GM12865 (cell line): ENCODE measurements at regions not wholly inside any gene's neighbourhood (a gene's known extent, or its start where the extent isn't known, plus 50 kb on each side); places are given as distances from the start of the nearest gene placed in this dataset.

ENCODE experiments used
- DNase-seq: peaks from one replicate; pipeline ENCODE4 v3.0.0; 2010; ENCODE audit warnings: low read depth
- H3K4me3 ChIP-seq: 2 replicates; pipeline ENCODE4 v1.5.1; 2011; ENCODE audit warnings: mild to moderate bottlenecking, low read depth, low read length, control low read depth
- TF ChIP-seq, protein P1 (sequence below): IDR thresholded peaks from 2 replicates; pipeline ENCODE4 v1.5.1; 2011; ENCODE audit warnings: low read length, control low read depth, low read depth, inconsistent platforms; ENCODE audit not compliant: insufficient read depth; ENCODE audit errors: missing control alignments

DNA sequence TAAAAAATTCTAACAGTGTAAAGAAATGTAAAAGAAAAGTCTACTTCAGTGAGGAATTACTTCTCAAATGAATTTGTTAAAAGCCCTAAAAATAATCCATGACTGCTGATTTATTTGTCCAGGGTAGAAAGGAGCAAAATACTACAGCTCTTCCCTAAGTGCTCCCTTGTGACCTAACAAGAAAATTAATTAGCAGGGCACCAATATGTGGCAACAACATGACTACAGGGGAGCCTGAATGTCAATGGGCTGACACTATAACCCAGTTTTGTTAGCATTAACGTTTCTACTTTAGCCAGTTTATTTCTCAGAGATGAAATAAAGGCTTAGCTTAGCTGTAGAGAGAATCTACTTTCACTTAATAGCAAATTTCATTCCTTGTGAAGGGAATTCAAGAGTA, 918.9 kb upstream of the EPHA5 start:
- TF ChIP-seq, protein P1, sequence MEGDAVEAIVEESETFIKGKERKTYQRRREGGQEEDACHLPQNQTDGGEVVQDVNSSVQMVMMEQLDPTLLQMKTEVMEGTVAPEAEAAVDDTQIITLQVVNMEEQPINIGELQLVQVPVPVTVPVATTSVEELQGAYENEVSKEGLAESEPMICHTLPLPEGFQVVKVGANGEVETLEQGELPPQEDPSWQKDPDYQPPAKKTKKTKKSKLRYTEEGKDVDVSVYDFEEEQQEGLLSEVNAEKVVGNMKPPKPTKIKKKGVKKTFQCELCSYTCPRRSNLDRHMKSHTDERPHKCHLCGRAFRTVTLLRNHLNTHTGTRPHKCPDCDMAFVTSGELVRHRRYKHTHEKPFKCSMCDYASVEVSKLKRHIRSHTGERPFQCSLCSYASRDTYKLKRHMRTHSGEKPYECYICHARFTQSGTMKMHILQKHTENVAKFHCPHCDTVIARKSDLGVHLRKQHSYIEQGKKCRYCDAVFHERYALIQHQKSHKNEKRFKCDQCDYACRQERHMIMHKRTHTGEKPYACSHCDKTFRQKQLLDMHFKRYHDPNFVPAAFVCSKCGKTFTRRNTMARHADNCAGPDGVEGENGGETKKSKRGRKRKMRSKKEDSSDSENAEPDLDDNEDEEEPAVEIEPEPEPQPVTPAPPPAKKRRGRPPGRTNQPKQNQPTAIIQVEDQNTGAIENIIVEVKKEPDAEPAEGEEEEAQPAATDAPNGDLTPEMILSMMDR, result no peak
- no peak overlapping the region for H3K4me3 ChIP-seq
- DNase-seq, result no peak

DNA sequence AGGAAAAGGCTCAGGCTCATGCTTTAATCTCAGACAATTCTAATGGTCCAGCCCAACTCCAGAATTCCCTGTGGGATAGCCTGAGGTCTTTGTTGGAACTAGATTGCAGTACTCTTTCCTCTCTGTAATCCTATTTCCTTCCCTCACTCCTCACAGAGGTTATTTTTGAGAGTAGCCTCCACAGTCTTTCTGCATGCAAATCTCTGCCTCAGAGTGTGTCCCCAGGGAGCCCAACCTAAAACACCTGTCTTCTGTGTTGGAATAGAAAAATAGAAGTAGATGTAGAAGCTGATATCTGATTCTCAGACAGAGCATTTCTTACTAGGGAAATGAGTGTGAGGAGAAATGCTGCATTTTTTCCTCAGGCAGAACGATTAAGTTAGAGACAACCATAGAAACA, 915.5 kb upstream of the EPHA5 start:
- DNase-seq, result no peak
- H3K4me3 ChIP-seq, result no peak overlapping the region
- TF ChIP-seq, protein P1, result no peak

- TF ChIP-seq, protein P1, result no peak
- H3K4me3 ChIP-seq, result no peak overlapping the region
- no peak for DNase-seq
Observed at GRCh38 chr4:66577922-66578321, 907.6 kb upstream of the EPHA5 start.

DNA sequence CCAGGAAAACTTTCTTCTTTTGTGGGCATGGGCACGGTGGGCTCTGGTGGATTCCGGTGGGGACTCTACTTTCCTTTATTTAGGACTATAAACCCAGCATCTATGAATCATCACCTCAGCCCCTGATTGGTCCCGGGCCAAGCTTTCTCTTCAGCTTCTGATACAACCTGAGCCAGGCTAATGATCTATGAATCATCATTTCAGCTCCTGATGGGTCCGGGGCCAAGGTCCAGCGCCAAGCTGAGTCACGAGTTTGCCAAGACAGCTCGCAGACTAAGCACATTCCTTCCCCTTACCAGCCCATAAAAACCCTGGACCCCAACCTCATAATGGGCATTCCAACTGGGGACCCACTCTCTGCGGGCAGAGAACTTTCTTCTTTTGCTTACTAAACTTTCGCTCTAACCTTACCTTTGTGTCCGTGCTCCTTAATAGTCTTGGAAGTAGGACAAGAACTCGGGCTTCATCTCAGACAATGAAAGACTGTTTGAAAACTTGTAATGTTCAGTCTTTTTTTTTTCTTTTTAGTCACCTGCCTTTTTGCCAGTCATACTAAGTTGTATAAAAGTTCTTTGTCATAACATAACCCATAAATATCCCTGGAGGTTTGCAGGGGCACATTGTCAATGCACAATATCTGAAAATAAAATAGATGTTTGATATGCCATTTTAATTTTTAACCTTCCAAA, 904.9 kb upstream of the EPHA5 start:
- no peak overlapping the region for H3K4me3 ChIP-seq
- DNase-seq, result no peak
- TF ChIP-seq, protein P1, result no peak

DNA sequence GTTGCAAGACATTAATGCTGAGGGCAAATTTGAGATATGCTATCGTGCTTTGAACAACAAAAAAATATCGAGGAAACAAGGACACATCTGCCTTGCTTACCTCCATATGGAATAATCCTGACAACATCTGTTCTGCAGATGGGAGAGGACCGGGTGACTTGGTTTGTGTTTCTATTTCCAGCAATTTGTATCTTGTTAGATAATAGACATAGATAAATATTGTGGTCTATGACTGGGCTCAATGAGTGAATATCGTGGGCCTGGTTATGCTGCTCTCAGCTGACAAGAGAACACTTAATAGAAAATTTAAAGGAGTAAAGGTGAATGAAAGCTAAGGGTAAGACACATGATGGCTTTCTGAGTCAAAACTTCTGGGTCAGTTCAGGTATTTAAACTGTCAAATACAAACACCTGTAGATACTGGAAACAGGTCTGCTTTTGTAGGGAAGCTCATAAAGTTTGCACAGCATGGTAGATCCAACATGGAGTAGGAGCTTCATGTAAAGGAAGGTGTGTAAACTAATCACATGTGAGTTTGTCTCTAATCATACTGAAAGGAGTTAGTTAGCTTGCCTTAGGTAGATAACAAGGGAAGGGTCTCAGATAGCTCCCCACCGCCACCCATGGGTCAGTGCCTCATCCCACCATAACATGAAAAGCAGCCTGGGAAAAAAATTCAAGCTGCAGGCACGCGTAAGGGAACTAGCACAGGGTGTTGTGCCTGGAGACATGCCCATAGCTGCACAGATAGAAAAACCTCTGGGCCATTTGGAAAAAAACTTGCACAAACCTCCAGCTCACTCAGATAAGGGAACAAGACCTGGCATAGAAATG, 904.1 kb upstream of the EPHA5 start:
- H3K4me3 ChIP-seq, result no peak overlapping the region
- no peak for DNase-seq
- TF ChIP-seq, protein P1, result no peak

DNA sequence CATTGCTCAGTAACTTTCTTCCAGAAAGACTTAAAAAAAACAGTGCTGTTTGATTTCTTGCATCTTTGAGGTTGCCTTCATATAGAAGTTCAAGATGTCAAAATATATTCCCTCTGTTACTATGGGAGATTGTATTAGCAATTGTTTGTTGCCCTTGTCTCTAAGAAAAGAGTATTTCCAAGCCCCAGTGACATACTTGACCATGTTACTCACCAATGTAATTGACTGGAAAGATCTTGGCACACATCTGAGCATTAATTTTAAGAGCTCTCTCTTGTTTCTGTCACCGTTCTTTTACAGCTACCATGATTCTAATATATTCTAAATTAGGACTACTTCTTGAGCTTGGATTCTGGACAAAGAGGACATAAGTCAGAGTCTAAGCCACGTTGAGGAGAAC, 902.7 kb upstream of the EPHA5 start:
- TF ChIP-seq, protein P1, result no peak
- no peak for DNase-seq

DNA sequence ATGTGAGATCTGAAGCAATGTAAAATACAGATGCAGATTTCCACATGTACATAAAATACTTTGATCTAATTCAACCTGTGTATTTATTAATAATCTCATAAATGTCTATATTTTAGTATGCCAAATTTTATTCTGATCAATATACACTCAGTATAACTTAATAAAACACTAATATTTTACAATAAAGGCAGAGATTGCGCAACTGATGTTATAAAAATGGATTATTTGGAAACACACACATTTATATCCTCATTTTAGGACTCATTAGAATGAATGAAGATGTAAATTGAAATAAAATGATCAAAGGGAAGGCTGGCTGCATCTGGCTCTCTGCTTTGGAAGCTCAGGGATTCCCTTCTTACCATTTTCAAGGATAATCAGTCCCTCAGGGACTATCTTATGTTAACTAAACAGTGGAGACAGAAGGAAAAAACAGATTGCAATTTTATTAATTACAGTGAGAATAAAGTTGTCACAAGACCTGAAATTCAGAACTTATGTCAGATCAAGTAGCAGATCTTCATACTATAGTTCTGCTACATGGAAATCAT, 900.9 kb upstream of the EPHA5 start:
- TF ChIP-seq, protein P1, result no peak
- DNase-seq, result no peak
- H3K4me3 ChIP-seq, result no peak overlapping the region

More for the DNA sequence above, 902.7 kb upstream of the EPHA5 start:
- H3K4me3 ChIP-seq, result no peak overlapping the region
